BLaER1 treated with 17β-estradiol and CSF1 and Interleukin-3, amounts not matched to agents 10 nM and 100 nM (cell line): ENCODE measurements at regions not wholly inside any gene's neighbourhood (a gene's known extent, or its start where the extent isn't known, plus 50 kb on each side); places are given as distances from the start of the nearest gene placed in this dataset.
"Not testable (repeated sequence)": the region's sequence is repeated elsewhere in the genome, so short reads cannot be mapped to it uniquely, and the experiment has no call there.

Experiments used
- H3K27ac ChIP-seq, 11 experiments: shearing (Covaris generic); formaldehyde crosslinking; 2 replicates each; pipeline ENCODE4 v1.8.1; 2022
- H3K27me3 ChIP-seq, 11 experiments: shearing (Covaris generic); formaldehyde crosslinking; 2 replicates each; pipeline ENCODE4 v1.8.1; 2022
- H3K36me3 ChIP-seq, 11 experiments: shearing (Covaris generic); formaldehyde crosslinking; 2 replicates each; pipeline ENCODE4 v1.8.1; 2022
- H3K4me1 ChIP-seq, 10 experiments: shearing (Covaris generic); formaldehyde crosslinking; 2 replicates each; pipeline ENCODE4 v1.8.1; 2022
- H3K4me2 ChIP-seq, 11 experiments: shearing (Covaris generic); formaldehyde crosslinking; 2 replicates each; pipeline ENCODE4 v1.8.1; 2022
- H3K4me3 ChIP-seq, 10 experiments: shearing (Covaris generic); formaldehyde crosslinking; 2 replicates each; pipeline ENCODE4 v1.8.1; 2022
- H3K9ac ChIP-seq, 11 experiments: shearing (Covaris generic); formaldehyde crosslinking; 2 replicates each; pipeline ENCODE4 v1.8.1; 2022
- H3K9me3 ChIP-seq, 11 experiments: shearing (Covaris generic); formaldehyde crosslinking; replicated peaks in 1 of 11; 2 replicates each; pipeline ENCODE4 v1.8.1; 2022
- H4K20me1 ChIP-seq, 11 experiments: shearing (Covaris generic); formaldehyde crosslinking; 2 replicates each; pipeline ENCODE4 v1.8.1; 2022

GRCh38 chr21:10100873-10101272 is 420.5 kb upstream of the TPTE start:
- H3K9me3 ChIP-seq, H3K4me1 ChIP-seq, H4K20me1 ChIP-seq, H3K9ac ChIP-seq, H3K4me3 ChIP-seq, H3K4me2 ChIP-seq, H3K36me3 ChIP-seq, H3K27ac ChIP-seq, H3K27me3 ChIP-seq: not testable (repeated sequence)

GRCh38 chr21:10119342-10119741 is 402.0 kb upstream of the TPTE start:
- H3K4me2 ChIP-seq, H3K9ac ChIP-seq, H3K4me1 ChIP-seq, H3K4me3 ChIP-seq, H3K36me3 ChIP-seq, H4K20me1 ChIP-seq, H3K27ac ChIP-seq, H3K27me3 ChIP-seq: not testable (repeated sequence)
- peaks cover 38 to 50% (median 44%) of the 10 kb centered on the region in 11 experiments for H3K9me3 ChIP-seq

GRCh38 chr21:10119746-10120535 is 401.4 kb upstream of the TPTE start:
- not testable (repeated sequence) for H3K27me3 ChIP-seq, H3K4me1 ChIP-seq, H4K20me1 ChIP-seq, H3K4me3 ChIP-seq, H3K9ac ChIP-seq, H3K27ac ChIP-seq, H3K4me2 ChIP-seq, H3K36me3 ChIP-seq
- H3K9me3 ChIP-seq, result peaks cover 38 to 52% (median 45%) of the 10 kb centered on the region in 11 experiments

GRCh38 chr21:10120536-10120934 is 400.8 kb upstream of the TPTE start:
- H3K9me3 ChIP-seq, result peaks cover 41 to 58% (median 50%) of the 10 kb centered on the region in 11 experiments
- not testable (repeated sequence) for H3K4me2 ChIP-seq, H3K27ac ChIP-seq, H3K27me3 ChIP-seq, H3K4me3 ChIP-seq, H3K36me3 ChIP-seq, H3K9ac ChIP-seq, H4K20me1 ChIP-seq, H3K4me1 ChIP-seq

GRCh38 chr21:10120965-10121550 is 400.3 kb upstream of the TPTE start:
- H3K4me3 ChIP-seq, H3K27ac ChIP-seq, H3K4me2 ChIP-seq, H3K9ac ChIP-seq, H3K27me3 ChIP-seq, H3K4me1 ChIP-seq, H4K20me1 ChIP-seq, H3K36me3 ChIP-seq: not testable (repeated sequence)
- H3K9me3 ChIP-seq, result peaks cover 44 to 62% (median 53%) of the 10 kb centered on the region in 11 experiments

GRCh38 chr21:10121816-10122455 is 399.4 kb upstream of the TPTE start:
- H3K9ac ChIP-seq, H4K20me1 ChIP-seq, H3K27ac ChIP-seq, H3K4me3 ChIP-seq, H3K36me3 ChIP-seq, H3K4me2 ChIP-seq, H3K4me1 ChIP-seq, H3K27me3 ChIP-seq: not testable (repeated sequence)
- H3K9me3 ChIP-seq, result peaks cover 44 to 62% (median 53%) of the 10 kb centered on the region in 11 experiments

GRCh38 chr21:10122801-10123507 is 398.4 kb upstream of the TPTE start:
- H3K36me3 ChIP-seq, H3K27ac ChIP-seq, H4K20me1 ChIP-seq, H3K27me3 ChIP-seq, H3K9ac ChIP-seq, H3K4me1 ChIP-seq, H3K4me2 ChIP-seq: not testable (repeated sequence)
- H3K9me3 ChIP-seq, result peaks cover 44 to 62% (median 53%) of the 10 kb centered on the region in 11 experiments
- H3K4me3 ChIP-seq, result peak overlapping the region in 1 of 10 experiments; percentile 17; a peak in 2 of 20 replicates

- not testable (repeated sequence) for H3K4me1 ChIP-seq, H3K9ac ChIP-seq, H3K36me3 ChIP-seq, H3K27me3 ChIP-seq, H3K27ac ChIP-seq, H4K20me1 ChIP-seq, H3K4me2 ChIP-seq
- H3K9me3 ChIP-seq, result peaks cover 44 to 62% (median 53%) of the 10 kb centered on the region in 11 experiments
- peak overlapping the region in 1 of 10 experiments; percentile 17; a peak in 2 of 20 replicates for H3K4me3 ChIP-seq
Measured at GRCh38 chr21:10123508-10123885, 397.9 kb upstream of the TPTE start.

GRCh38 chr21:10125616-10126015 is 395.8 kb upstream of the TPTE start:
- H3K27me3 ChIP-seq, H3K4me3 ChIP-seq, H3K4me2 ChIP-seq, H3K36me3 ChIP-seq, H4K20me1 ChIP-seq, H3K4me1 ChIP-seq, H3K9ac ChIP-seq, H3K27ac ChIP-seq: not testable (repeated sequence)
- peaks cover 33 to 43% (median 38%) of the 10 kb centered on the region in 11 experiments for H3K9me3 ChIP-seq

- H3K9me3 ChIP-seq, H3K27ac ChIP-seq, H4K20me1 ChIP-seq, H3K36me3 ChIP-seq, H3K4me3 ChIP-seq, H3K4me2 ChIP-seq, H3K27me3 ChIP-seq, H3K9ac ChIP-seq, H3K4me1 ChIP-seq: not testable (repeated sequence)
Measured at GRCh38 chr21:10134119-10134518, 387.3 kb upstream of the TPTE start.

- not testable (repeated sequence) for H3K27ac ChIP-seq, H3K4me3 ChIP-seq, H3K9me3 ChIP-seq, H3K27me3 ChIP-seq, H3K4me1 ChIP-seq, H3K36me3 ChIP-seq, H4K20me1 ChIP-seq, H3K9ac ChIP-seq, H3K4me2 ChIP-seq
Measured at GRCh38 chr21:10135879-10136278, 385.5 kb upstream of the TPTE start.

- not testable (repeated sequence) for H3K4me1 ChIP-seq, H3K27ac ChIP-seq, H3K27me3 ChIP-seq, H3K4me3 ChIP-seq, H3K9me3 ChIP-seq, H3K36me3 ChIP-seq, H4K20me1 ChIP-seq, H3K9ac ChIP-seq, H3K4me2 ChIP-seq
Measured at GRCh38 chr21:10154178-10154577, 367.2 kb upstream of the TPTE start.
